Mammary epithelial cell (primary cell): ENCODE measurements at regions not wholly inside any gene's neighbourhood (a gene's known extent, or its start where the extent isn't known, plus 50 kb on each side); places are given as distances from the start of the nearest gene placed in this dataset.

ENCODE experiments used
- CTCF ChIP-seq, 2 donors: IDR thresholded peaks in 1 of 2; conservative IDR thresholded peaks in 1 of 2; 2 replicates each; pipeline ENCODE4 v1.5.1; 2011 to 2012; ENCODE audit warnings: inconsistent platforms in 2 of 2, low read length in 2 of 2, mild to moderate bottlenecking in 2 of 2, control low read depth in 1 of 2, low read depth in 1 of 2; ENCODE audit not compliant: insufficient read depth in 1 of 2; ENCODE audit errors: extremely low read depth in 1 of 2
- EZH2 ChIP-seq: IDR thresholded peaks from 2 replicates; pipeline ENCODE4 v1.6.1; 2012; ENCODE audit warnings: low read length, inconsistent platforms, borderline replicate concordance

- TF ChIP-seq CTCF (conservative IDR thresholded peaks at IDR 0.05 in 1 of 2, IDR thresholded peaks at IDR 0.05 in 1 of 2; ENCODE audit: extremely low read depth in 1 of 2, insufficient read depth in 1 of 2, low read depth in 1 of 2, low read length in 2 of 2) = no peak
- TF ChIP-seq EZH2 = no peak
These were observed 247.8 kb upstream of the B3GAT1 start for GRCh38 chr11:134659882-134660281.
